PC-3 (cell line): ENCODE measurements at regions not wholly inside any gene's neighbourhood (a gene's known extent, or its start where the extent isn't known, plus 50 kb on each side); places are given as distances from the start of the nearest gene placed in this dataset.

Experiments used
- EZH2 ChIP-seq: fragments of 300-600 bp; sonication (generic); IDR thresholded peaks from one replicate; pipeline ENCODE4 v1.6.1; 2017; ENCODE audit warnings: antibody characterized with exemption, mild to moderate bottlenecking, low read length; ENCODE audit not compliant: unreplicated experiment
- TF ChIP-seq, protein P1 (sequence below): fragments of 300-600 bp; sonication (generic); conservative IDR thresholded peaks from 2 replicates; pipeline ENCODE4 v1.5.1; 2017; ENCODE audit warnings: antibody characterized with exemption, low read depth, mild to moderate bottlenecking, low read length

DNA sequence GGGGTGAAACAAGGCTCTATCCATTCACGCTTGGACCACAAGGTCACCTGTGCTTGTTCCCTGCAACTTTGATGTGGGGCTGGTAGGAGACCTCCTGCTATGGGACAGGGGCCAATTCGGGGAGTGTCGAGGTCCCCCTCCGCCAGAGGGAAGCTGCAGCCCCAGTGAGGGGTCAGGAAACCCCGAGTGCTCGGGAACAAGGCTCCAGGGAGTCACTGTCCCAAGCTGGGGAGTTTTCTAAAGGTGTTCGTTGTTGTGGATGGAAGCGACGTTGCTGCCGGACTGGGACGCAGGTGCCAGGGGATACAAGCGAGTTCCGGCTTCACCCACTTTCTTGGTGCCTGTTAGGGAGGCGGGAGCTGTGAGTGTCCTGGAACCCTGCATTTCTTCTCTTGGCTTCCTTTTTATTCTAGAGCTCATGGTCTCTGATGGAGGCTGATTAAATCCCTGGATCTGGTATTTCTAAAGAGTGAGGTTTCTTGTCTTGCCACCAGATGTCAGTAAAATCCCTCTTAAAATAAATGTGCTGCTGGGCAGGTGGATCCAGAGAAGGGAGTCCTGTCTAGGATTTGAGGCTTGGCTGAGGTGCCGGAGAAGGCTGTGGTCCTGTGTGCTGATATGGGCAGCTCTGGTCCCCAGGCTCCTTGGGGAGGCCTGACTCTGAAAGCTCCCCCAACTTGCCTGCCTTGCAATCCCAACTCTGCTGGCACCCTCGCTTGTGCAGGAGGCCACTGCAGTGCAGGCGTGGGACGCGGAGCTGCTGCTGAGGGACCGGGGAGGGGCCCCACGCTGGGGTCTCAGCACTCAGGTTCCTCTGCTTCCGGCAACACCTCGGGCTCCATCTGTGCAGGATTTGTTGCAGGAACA lies 153.9 kb downstream of the TEX29 start:
- TF ChIP-seq EZH2 = no peak
- TF ChIP-seq, protein P1, sequence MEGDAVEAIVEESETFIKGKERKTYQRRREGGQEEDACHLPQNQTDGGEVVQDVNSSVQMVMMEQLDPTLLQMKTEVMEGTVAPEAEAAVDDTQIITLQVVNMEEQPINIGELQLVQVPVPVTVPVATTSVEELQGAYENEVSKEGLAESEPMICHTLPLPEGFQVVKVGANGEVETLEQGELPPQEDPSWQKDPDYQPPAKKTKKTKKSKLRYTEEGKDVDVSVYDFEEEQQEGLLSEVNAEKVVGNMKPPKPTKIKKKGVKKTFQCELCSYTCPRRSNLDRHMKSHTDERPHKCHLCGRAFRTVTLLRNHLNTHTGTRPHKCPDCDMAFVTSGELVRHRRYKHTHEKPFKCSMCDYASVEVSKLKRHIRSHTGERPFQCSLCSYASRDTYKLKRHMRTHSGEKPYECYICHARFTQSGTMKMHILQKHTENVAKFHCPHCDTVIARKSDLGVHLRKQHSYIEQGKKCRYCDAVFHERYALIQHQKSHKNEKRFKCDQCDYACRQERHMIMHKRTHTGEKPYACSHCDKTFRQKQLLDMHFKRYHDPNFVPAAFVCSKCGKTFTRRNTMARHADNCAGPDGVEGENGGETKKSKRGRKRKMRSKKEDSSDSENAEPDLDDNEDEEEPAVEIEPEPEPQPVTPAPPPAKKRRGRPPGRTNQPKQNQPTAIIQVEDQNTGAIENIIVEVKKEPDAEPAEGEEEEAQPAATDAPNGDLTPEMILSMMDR = peak; percentile 65
